WTC11 (cell line): ENCODE measurements at regions not wholly inside any gene's neighbourhood (a gene's known extent, or its start where the extent isn't known, plus 50 kb on each side); places are given as distances from the start of the nearest gene placed in this dataset.
A peak's percentile ranks its signal among the peaks of the same experiment; 100 is the strongest.

ENCODE experiments used
- ATAC-seq: fragments of 200-7000 bp; cut with Tn5 transposase; 2 replicates; pipeline ENCODE4 v1.10.0; 2021; ENCODE audit warnings: mild to moderate bottlenecking, moderate library complexity
- CTCF ChIA-PET: fragments of 300-600 bp; sonication (Branson Sonifier 250); formaldehyde crosslinking; loops from one replicate; lab custom pipeline; 2021; ENCODE audit warnings: antibody characterized with exemption; lab: Charles Lee
- POLR2A ChIA-PET: fragments of 350-600 bp; sonication (Branson Sonifier 250); formaldehyde crosslinking; loops from one replicate; lab custom pipeline; 2021; ENCODE audit warnings: antibody characterized with exemption; lab: Charles Lee
- DNase-seq: peaks from one replicate; pipeline ENCODE4 v3.0.0; 2021; ENCODE audit warnings: low spot score
- H3K27ac Mint-ChIP-seq: 2 replicates; pipeline ENCODE4 v1.8.0; 2021; ENCODE audit warnings: mixed read lengths
- H3K27me3 Mint-ChIP-seq: 2 replicates; pipeline ENCODE4 v1.8.0; 2021; ENCODE audit warnings: low read depth, mild to moderate bottlenecking, moderate library complexity, mixed read lengths
- H3K36me3 Mint-ChIP-seq: 2 replicates; pipeline ENCODE4 v1.8.0; 2021; ENCODE audit warnings: mixed read lengths
- H3K4me1 Mint-ChIP-seq: 2 replicates; pipeline ENCODE4 v1.8.0; 2022; ENCODE audit warnings: mixed read lengths
- H3K4me3 Mint-ChIP-seq: 2 replicates; pipeline ENCODE4 v1.8.0; 2021; ENCODE audit warnings: mild to moderate bottlenecking, moderate library complexity, mixed read lengths
- H3K9me3 Mint-ChIP-seq: 2 replicates; pipeline ENCODE4 v1.8.0; 2021; ENCODE audit warnings: mixed read lengths
- CTCF ChIP-seq: fragments of 200-600 bp; IDR thresholded peaks from 2 replicates; pipeline ENCODE4 v1.8.0; 2022; ENCODE audit warnings: antibody characterized with exemption
- E2F1 ChIP-seq: sonication (generic); formaldehyde crosslinking; IDR thresholded peaks from 2 replicates; pipeline ENCODE4 v1.8.0; 2022; ENCODE audit warnings: mild to moderate bottlenecking, missing genetic modification reagents
- E2F4 ChIP-seq: sonication (generic); formaldehyde crosslinking; IDR thresholded peaks from 2 replicates; pipeline ENCODE4 v1.8.1; 2022; ENCODE audit warnings: low read depth, mild to moderate bottlenecking, moderate library complexity, missing genetic modification reagents, borderline replicate concordance
- FOXK1 ChIP-seq: sonication (generic); formaldehyde crosslinking; IDR thresholded peaks from 2 replicates; pipeline ENCODE4 v1.8.0; 2022; ENCODE audit warnings: mild to moderate bottlenecking, moderate library complexity, missing genetic modification reagents
- FOXP4 ChIP-seq: sonication (generic); formaldehyde crosslinking; IDR thresholded peaks from 2 replicates; pipeline ENCODE4 v1.8.0; 2022; ENCODE audit warnings: mild to moderate bottlenecking, missing genetic modification reagents
- JUN ChIP-seq: sonication (generic); formaldehyde crosslinking; IDR thresholded peaks from 2 replicates; pipeline ENCODE4 v1.8.0; 2023; ENCODE audit warnings: mild to moderate bottlenecking, missing genetic modification reagents
- NR1H2 ChIP-seq: sonication (generic); formaldehyde crosslinking; IDR thresholded peaks from 2 replicates; pipeline ENCODE4 v1.9.0; 2021; ENCODE audit warnings: mild to moderate bottlenecking, moderate library complexity, missing genetic modification reagents
- NR2C2 ChIP-seq: sonication (generic); formaldehyde crosslinking; IDR thresholded peaks from 2 replicates; pipeline ENCODE4 v1.8.0; 2022; ENCODE audit warnings: mild to moderate bottlenecking, missing genetic modification reagents
- ZNF121 ChIP-seq: sonication (generic); formaldehyde crosslinking; IDR thresholded peaks from 2 replicates; pipeline ENCODE4 v1.8.0; 2023; ENCODE audit warnings: missing genetic modification reagents
- ZNF396 ChIP-seq: fragments of 250-450 bp; sonication (Bioruptor Pico); IDR thresholded peaks from 2 replicates; pipeline ENCODE4 v1.8.0; 2021; ENCODE audit warnings: mild to moderate bottlenecking, moderate library complexity, borderline replicate concordance
- ZNF532 ChIP-seq: fragments of 250-450 bp; sonication (Bioruptor Pico); IDR thresholded peaks from 2 replicates; pipeline ENCODE4 v1.9.0; 2021; ENCODE audit warnings: mild to moderate bottlenecking, borderline replicate concordance
- ZNF671 ChIP-seq: fragments of 250-450 bp; sonication (Bioruptor Pico); IDR thresholded peaks from 2 replicates; pipeline ENCODE4 v1.8.0; 2021; ENCODE audit warnings: mild to moderate bottlenecking

GRCh38 chr4:103996064-103996463 is 276.3 kb upstream of the TACR3 start (continued):
- TF ChIP-seq E2F1 (CRISPR knock-in tag): no peak

GRCh38 chr4:103994059-103994458 is 274.3 kb upstream of the TACR3 start:
- DNase-seq: no peak
- CTCF ChIA-PET: interaction anchor here (1.5 kb wide), 1 partner anchor 274 kb away, joined by 3 read pairs; the partner anchor contains the start of gene TACR3
- ATAC-seq: peak; percentile 55
- POLR2A ChIA-PET: no interaction called here
- peaks cover 29% of the 10 kb centered on the region for H3K9me3 Mint-ChIP-seq
- peak; percentile 29; the same call in 1 of the 2 replicates for TF ChIP-seq CTCF
- no peak for TF ChIP-seq E2F4 (CRISPR knock-in tag)
- no peak overlapping the region for H3K4me3 Mint-ChIP-seq
- H3K27ac Mint-ChIP-seq: no peak overlapping the region
- H3K4me1 Mint-ChIP-seq: peaks cover 20% of the 10 kb centered on the region
- peaks cover 25% of the 10 kb centered on the region for H3K36me3 Mint-ChIP-seq
- H3K27me3 Mint-ChIP-seq: no peaks in the 10 kb centered on the region

- POLR2A ChIA-PET: no interaction called here
- Mint-ChIP-seq H3K36me3 (peaks cover 17% of the 10 kb centered on the region), H3K27me3 (no peaks in the 10 kb centered on the region), H3K27ac (no peak overlapping the region), H3K4me1 (no peaks in the 10 kb centered on the region), H3K9me3 (peaks cover 37% of the 10 kb centered on the region), H3K4me3 (no peak overlapping the region)
- CTCF ChIA-PET: no interaction called here
- TF ChIP-seq ZNF532 (CRISPR knock-in tag) (no peak), NR1H2 (CRISPR knock-in tag) (no peak), ZNF671 (CRISPR knock-in tag) (no peak), ZNF396 (no peak), FOXK1 (CRISPR knock-in tag) (no peak), E2F1 (CRISPR knock-in tag) (no peak), FOXP4 (CRISPR knock-in tag) (no peak), JUN (CRISPR knock-in tag) (no peak), NR2C2 (CRISPR knock-in tag) (no peak), ZNF121 (no peak)
- DNase-seq: no peak
- no peak for ATAC-seq
These were observed 262.7 kb upstream of the TACR3 start for GRCh38 chr4:103982454-103982853.
